ENCODE measurements at regions not wholly inside any gene's neighbourhood (a gene's known extent, or its start where the extent isn't known, plus 50 kb on each side); places are given as distances from the start of the nearest gene placed in this dataset.

DNA sequence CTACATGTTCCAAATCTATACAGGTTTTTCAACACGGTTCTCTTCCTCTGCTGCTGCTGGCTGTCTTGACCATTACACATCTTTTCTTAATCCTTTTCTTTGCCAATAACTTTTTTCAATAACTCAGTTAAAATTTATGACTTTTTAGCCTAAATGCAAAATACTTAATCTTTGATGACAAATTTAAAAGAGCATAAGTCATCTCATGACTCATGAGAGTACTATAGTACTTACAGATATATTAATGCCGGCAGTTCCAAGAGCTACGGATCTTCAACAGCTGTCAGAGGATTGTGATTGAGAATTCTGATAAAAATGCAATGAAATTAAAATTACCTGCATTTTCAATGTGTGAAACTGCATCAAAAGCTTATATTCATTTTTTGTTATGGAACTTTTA lies 105.5 kb downstream of the KPNA2 start:
- FAIRE-seq: no peak
- Histone ChIP-seq H3K4me3 (ENCODE audit: control insufficient read depth in 2 of 3, extremely low read depth in 1 of 3, insufficient read depth in 2 of 3, low read depth in 1 of 3, low read length in 3 of 3) (no peak overlapping the region), H3K9me3 (ENCODE audit: control insufficient read depth, low read depth, low read length) (no peaks in the 10 kb centered on the region), H3K27ac (ENCODE audit: control insufficient read depth, insufficient read depth, low read length) (no peak overlapping the region), H3K27me3 (ENCODE audit: control insufficient read depth, extremely low read depth, insufficient read depth, low read length) (no peaks in the 10 kb centered on the region), H2AFZ (ENCODE audit: control insufficient read depth, low read length) (no peak overlapping the region), H3K79me2 (ENCODE audit: control insufficient read depth, insufficient read depth, low read length) (no peaks in the 10 kb centered on the region), H3K4me2 (ENCODE audit: control insufficient read depth, extremely low read depth, insufficient read depth, low read depth, low read length) (no peak overlapping the region), H3K9ac (ENCODE audit: control insufficient read depth, extremely low read depth, insufficient read depth, low read length) (no peak overlapping the region), H3K9me1 (ENCODE audit: control insufficient read depth, extremely low read depth, insufficient read depth, low read length) (no peaks in the 10 kb centered on the region), H3K36me3 (ENCODE audit: control insufficient read depth in 2 of 2, extremely low read depth in 1 of 2, insufficient read depth in 2 of 2, low read length in 2 of 2) (no peaks in the 10 kb centered on the region), H4K20me1 (ENCODE audit: control insufficient read depth, extremely low read depth, insufficient read depth, low read length) (no peaks in the 10 kb centered on the region), H3K4me1 (ENCODE audit: control insufficient read depth, extremely low read depth, insufficient read depth, low read length) (no peaks in the 10 kb centered on the region)
- no peak for DNase-seq (ENCODE audit: low read depth, low spot score)
- no peak for TF ChIP-seq EZH2 (IDR thresholded peaks at IDR 0.05; ENCODE audit: low read length)
- TF ChIP-seq, protein P1, sequence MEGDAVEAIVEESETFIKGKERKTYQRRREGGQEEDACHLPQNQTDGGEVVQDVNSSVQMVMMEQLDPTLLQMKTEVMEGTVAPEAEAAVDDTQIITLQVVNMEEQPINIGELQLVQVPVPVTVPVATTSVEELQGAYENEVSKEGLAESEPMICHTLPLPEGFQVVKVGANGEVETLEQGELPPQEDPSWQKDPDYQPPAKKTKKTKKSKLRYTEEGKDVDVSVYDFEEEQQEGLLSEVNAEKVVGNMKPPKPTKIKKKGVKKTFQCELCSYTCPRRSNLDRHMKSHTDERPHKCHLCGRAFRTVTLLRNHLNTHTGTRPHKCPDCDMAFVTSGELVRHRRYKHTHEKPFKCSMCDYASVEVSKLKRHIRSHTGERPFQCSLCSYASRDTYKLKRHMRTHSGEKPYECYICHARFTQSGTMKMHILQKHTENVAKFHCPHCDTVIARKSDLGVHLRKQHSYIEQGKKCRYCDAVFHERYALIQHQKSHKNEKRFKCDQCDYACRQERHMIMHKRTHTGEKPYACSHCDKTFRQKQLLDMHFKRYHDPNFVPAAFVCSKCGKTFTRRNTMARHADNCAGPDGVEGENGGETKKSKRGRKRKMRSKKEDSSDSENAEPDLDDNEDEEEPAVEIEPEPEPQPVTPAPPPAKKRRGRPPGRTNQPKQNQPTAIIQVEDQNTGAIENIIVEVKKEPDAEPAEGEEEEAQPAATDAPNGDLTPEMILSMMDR (optimal IDR thresholded peaks at IDR 0.05 in 1 of 3, IDR thresholded peaks at IDR 0.05 in 1 of 3, conservative IDR thresholded peaks at IDR 0.05 in 1 of 3; ENCODE audit: extremely low read depth in 1 of 3, insufficient read depth in 2 of 3, low read length in 3 of 3): no peak
- dilution Hi-C loops (cut with MboI; ENCODE audit: extremely low pct_ligation_motif_present, low sequenced_read_pairs): no loop called here

DNA sequence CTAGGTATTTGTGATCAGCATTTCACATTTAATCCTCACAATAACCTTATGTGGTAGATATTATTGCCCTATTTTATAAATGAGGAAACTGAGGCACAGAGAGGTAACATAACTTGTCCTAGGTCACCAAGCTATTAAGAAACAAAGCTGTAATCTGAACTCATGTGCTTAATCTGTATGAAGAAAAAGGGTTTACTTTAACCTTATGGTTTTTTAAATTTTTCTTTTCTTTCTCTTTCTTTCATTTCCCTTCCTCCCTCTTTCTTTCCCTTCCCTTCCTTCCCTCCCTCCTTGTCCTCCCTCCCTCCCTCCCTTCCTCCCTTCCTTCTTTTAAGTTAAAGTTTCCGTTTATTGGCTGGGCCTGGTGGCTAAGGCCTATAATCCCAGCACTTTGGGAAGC lies 105.2 kb upstream of the AMZ2 start:
- no peaks in the 10 kb centered on the region for H4K20me1 ChIP-seq (ENCODE audit: control insufficient read depth, extremely low read depth, insufficient read depth, low read length)
- DNase-seq (ENCODE audit: low read depth, low spot score) (no peak), FAIRE-seq (no peak)
- no peak overlapping the region for H3K4me3 ChIP-seq (ENCODE audit: control insufficient read depth in 2 of 3, extremely low read depth in 1 of 3, insufficient read depth in 2 of 3, low read depth in 1 of 3, low read length in 3 of 3)
- no peak overlapping the region for H2AFZ ChIP-seq (ENCODE audit: control insufficient read depth, low read length)
- dilution Hi-C loops (cut with MboI; ENCODE audit: extremely low pct_ligation_motif_present, low sequenced_read_pairs): no loop called here
- no peak for TF ChIP-seq EZH2 (IDR thresholded peaks at IDR 0.05; ENCODE audit: low read length)
- TF ChIP-seq, protein P1 (optimal IDR thresholded peaks at IDR 0.05 in 1 of 3, IDR thresholded peaks at IDR 0.05 in 1 of 3, conservative IDR thresholded peaks at IDR 0.05 in 1 of 3; ENCODE audit: extremely low read depth in 1 of 3, insufficient read depth in 2 of 3, low read length in 3 of 3): no peak
- H3K4me1 ChIP-seq (ENCODE audit: control insufficient read depth, extremely low read depth, insufficient read depth, low read length): no peaks in the 10 kb centered on the region
- no peak overlapping the region for H3K4me2 ChIP-seq (ENCODE audit: control insufficient read depth, extremely low read depth, insufficient read depth, low read depth, low read length)
- H3K9me1 ChIP-seq (ENCODE audit: control insufficient read depth, extremely low read depth, insufficient read depth, low read length): no peaks in the 10 kb centered on the region
- no peak overlapping the region for H3K27ac ChIP-seq (ENCODE audit: control insufficient read depth, insufficient read depth, low read length)
- H3K27me3 ChIP-seq (ENCODE audit: control insufficient read depth, extremely low read depth, insufficient read depth, low read length): no peaks in the 10 kb centered on the region
- no peaks in the 10 kb centered on the region for H3K36me3 ChIP-seq (ENCODE audit: control insufficient read depth in 2 of 2, extremely low read depth in 1 of 2, insufficient read depth in 2 of 2, low read length in 2 of 2)
- no peaks in the 10 kb centered on the region for H3K79me2 ChIP-seq (ENCODE audit: control insufficient read depth, insufficient read depth, low read length)
- H3K9me3 ChIP-seq (ENCODE audit: control insufficient read depth, low read depth, low read length): no peaks in the 10 kb centered on the region
- no peak overlapping the region for H3K9ac ChIP-seq (ENCODE audit: control insufficient read depth, extremely low read depth, insufficient read depth, low read length)

All from keratinocyte (primary cell).